Endothelial cell of umbilical vein (primary cell): ENCODE measurements at regions not wholly inside any gene's neighbourhood (a gene's known extent, or its start where the extent isn't known, plus 50 kb on each side); places are given as distances from the start of the nearest gene placed in this dataset.

ENCODE experiments used
- EZH2 ChIP-seq: IDR thresholded peaks from 2 replicates; pipeline ENCODE4 v1.6.1; 2012; ENCODE audit warnings: borderline replicate concordance, low read depth, mild to moderate bottlenecking, moderate library complexity, low read length, inconsistent platforms; ENCODE audit not compliant: severe bottlenecking
- GATA2 ChIP-seq: IDR thresholded peaks from 2 replicates; pipeline ENCODE4 v1.7.0; 2011; ENCODE audit warnings: low read depth, mild to moderate bottlenecking, moderate library complexity, mixed read lengths, low read length; ENCODE audit not compliant: insufficient read length, insufficient read depth
- POLR2A ChIP-seq: IDR thresholded peaks from 2 replicates; pipeline ENCODE4 v1.6.1; 2012; ENCODE audit warnings: low read depth, mild to moderate bottlenecking, control low read depth, low read length
- POLR2AphosphoS5 ChIP-seq: IDR thresholded peaks from 2 replicates; pipeline ENCODE4 v1.6.1; 2012; ENCODE audit warnings: low read depth, mild to moderate bottlenecking, control low read depth, low read length, moderate library complexity; ENCODE audit not compliant: insufficient read depth
- TF ChIP-seq, protein P1 (sequence below), 2 donors: IDR thresholded peaks; 1 replicate in 1 of 2; 2 replicates in 1 of 2; pipeline ENCODE4 v1.5.1; 2011; ENCODE audit warnings: low read length in 2 of 2, mild to moderate bottlenecking in 2 of 2, moderate library complexity in 2 of 2, control low read depth in 1 of 2, inconsistent platforms in 1 of 2, low read depth in 1 of 2; ENCODE audit not compliant: insufficient read depth in 1 of 2; ENCODE audit errors: extremely low read depth in 1 of 2

DNA sequence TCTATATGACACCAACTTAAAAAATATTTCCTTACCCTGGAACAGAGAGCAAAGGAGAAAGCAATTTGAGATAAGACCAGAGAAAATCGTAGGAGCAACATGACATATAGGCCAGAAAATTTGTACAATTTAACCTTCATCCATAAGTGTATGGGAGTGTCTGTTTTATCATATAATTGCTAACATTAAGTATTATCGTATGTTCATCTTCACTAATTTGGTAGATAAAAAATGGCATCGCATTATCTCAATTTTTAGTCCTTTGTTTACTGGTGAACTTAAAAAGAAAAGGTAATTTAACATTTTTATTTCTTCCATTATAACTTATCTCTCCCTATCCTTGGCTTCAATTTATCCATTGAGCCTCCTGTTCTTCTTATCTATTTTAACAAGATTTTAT, 873.4 kb downstream of the KCNMA1 start:
- TF ChIP-seq POLR2A (no peak), EZH2 (no peak), GATA2 (no peak), POLR2AphosphoS5 (no peak)
- TF ChIP-seq, protein P1, sequence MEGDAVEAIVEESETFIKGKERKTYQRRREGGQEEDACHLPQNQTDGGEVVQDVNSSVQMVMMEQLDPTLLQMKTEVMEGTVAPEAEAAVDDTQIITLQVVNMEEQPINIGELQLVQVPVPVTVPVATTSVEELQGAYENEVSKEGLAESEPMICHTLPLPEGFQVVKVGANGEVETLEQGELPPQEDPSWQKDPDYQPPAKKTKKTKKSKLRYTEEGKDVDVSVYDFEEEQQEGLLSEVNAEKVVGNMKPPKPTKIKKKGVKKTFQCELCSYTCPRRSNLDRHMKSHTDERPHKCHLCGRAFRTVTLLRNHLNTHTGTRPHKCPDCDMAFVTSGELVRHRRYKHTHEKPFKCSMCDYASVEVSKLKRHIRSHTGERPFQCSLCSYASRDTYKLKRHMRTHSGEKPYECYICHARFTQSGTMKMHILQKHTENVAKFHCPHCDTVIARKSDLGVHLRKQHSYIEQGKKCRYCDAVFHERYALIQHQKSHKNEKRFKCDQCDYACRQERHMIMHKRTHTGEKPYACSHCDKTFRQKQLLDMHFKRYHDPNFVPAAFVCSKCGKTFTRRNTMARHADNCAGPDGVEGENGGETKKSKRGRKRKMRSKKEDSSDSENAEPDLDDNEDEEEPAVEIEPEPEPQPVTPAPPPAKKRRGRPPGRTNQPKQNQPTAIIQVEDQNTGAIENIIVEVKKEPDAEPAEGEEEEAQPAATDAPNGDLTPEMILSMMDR (IDR thresholded peaks at IDR 0.05; ENCODE audit: extremely low read depth in 1 of 2, insufficient read depth in 1 of 2, low read depth in 1 of 2, low read length in 2 of 2) = no peak
